Fibroblast of lung (primary cell): ENCODE measurements at regions not wholly inside any gene's neighbourhood (a gene's known extent, or its start where the extent isn't known, plus 50 kb on each side); places are given as distances from the start of the nearest gene placed in this dataset.

Experiments
- CTCF ChIP-seq, 2 donors: IDR thresholded peaks in 1 of 2; conservative IDR thresholded peaks in 1 of 2; 1 replicate in 1 of 2; 2 replicates in 1 of 2; pipeline ENCODE4 v1.5.1; 2011 to 2012; ENCODE audit warnings: low read length in 2 of 2, control low read depth in 1 of 2, inconsistent platforms in 1 of 2, low read depth in 1 of 2, mild to moderate bottlenecking in 1 of 2
- EZH2 ChIP-seq: IDR thresholded peaks from 2 replicates; pipeline ENCODE4 v1.5.1; 2012; ENCODE audit warnings: low read length, control low read depth, mild to moderate bottlenecking; ENCODE audit errors: missing control alignments

GRCh38 chr4:164617426-164617825 is 136.5 kb upstream of the SMIM31 start:
- TF ChIP-seq CTCF (conservative IDR thresholded peaks at IDR 0.05 in 1 of 2, IDR thresholded peaks at IDR 0.05 in 1 of 2; ENCODE audit: low read depth in 1 of 2, low read length in 2 of 2) (no peak), EZH2 (no peak)
